Endodermal cell (in vitro differentiated cells): ENCODE measurements at regions not wholly inside any gene's neighbourhood (a gene's known extent, or its start where the extent isn't known, plus 50 kb on each side); places are given as distances from the start of the nearest gene placed in this dataset.
A peak's percentile ranks its signal among the peaks of the same experiment; 100 is the strongest.

Source experiments
- DNase-seq: peaks from one replicate; pipeline ENCODE4 v3.0.0-alpha.2; 2017
- H3K27ac ChIP-seq: 2 replicates; pipeline ENCODE4 v1.5.1; 2013; ENCODE audit warnings: mild to moderate bottlenecking, low read depth, low read length, moderate library complexity
- H3K27me3 ChIP-seq: 2 replicates; pipeline ENCODE4 v1.6.1; 2013; ENCODE audit warnings: mild to moderate bottlenecking, low read length, moderate library complexity; ENCODE audit not compliant: insufficient read depth, control insufficient read depth, poor library complexity, severe bottlenecking
- H3K36me3 ChIP-seq: 2 replicates; pipeline ENCODE4 v1.7.0; 2013; ENCODE audit warnings: mild to moderate bottlenecking, low read length, moderate library complexity; ENCODE audit not compliant: control insufficient read depth, insufficient read depth
- H3K4me1 ChIP-seq: one replicate; pipeline ENCODE4 v1.7.0; 2013; ENCODE audit warnings: low read length; ENCODE audit not compliant: control insufficient read depth, insufficient read depth
- H3K4me3 ChIP-seq: 2 replicates; pipeline ENCODE4 v1.5.1; 2013; ENCODE audit warnings: mild to moderate bottlenecking, low read length, moderate library complexity
- H3K9ac ChIP-seq: 2 replicates; pipeline ENCODE4 v1.6.1; 2013; ENCODE audit warnings: mild to moderate bottlenecking, low read length, moderate library complexity; ENCODE audit not compliant: poor library complexity, severe bottlenecking; ENCODE audit errors: extremely low read depth
- H3K9me3 ChIP-seq: 2 replicates; pipeline ENCODE4 v1.6.1; 2013; ENCODE audit warnings: mild to moderate bottlenecking, low read length, moderate library complexity; ENCODE audit not compliant: control insufficient read depth
- H3K27ac Mint-ChIP-seq: 2 replicates; pipeline ENCODE4 v1.8.0; 2020; ENCODE audit warnings: mixed read lengths
- H3K27me3 Mint-ChIP-seq: 2 replicates; pipeline ENCODE4 v1.8.0; 2021; ENCODE audit warnings: mild to moderate bottlenecking, mixed read lengths; ENCODE audit not compliant: insufficient read depth
- H3K36me3 Mint-ChIP-seq: 2 replicates; pipeline ENCODE4 v1.8.0; 2020; ENCODE audit warnings: low read depth, mixed read lengths
- H3K4me1 Mint-ChIP-seq: 2 replicates; pipeline ENCODE4 v1.8.0; 2020; ENCODE audit warnings: mixed read lengths
- H3K4me3 Mint-ChIP-seq: 2 replicates; pipeline ENCODE4 v1.8.0; 2020; ENCODE audit warnings: mild to moderate bottlenecking, moderate library complexity, mixed read lengths
- H3K9me3 Mint-ChIP-seq: 2 replicates; pipeline ENCODE4 v1.8.0; 2020; ENCODE audit warnings: mild to moderate bottlenecking, mixed read lengths
- CTCF ChIP-seq: fragments of 200-600 bp; sonication (generic); conservative IDR thresholded peaks from 2 replicates; pipeline ENCODE4 v1.5.0; 2021; ENCODE audit warnings: antibody characterized with exemption, mild to moderate bottlenecking
- WGBS, 2 experiments: methylation state at CpG; one replicate each; pipeline versions ENCODE4 v1.1.5 to v1.1.7; 2013; ENCODE audit warnings: missing lambda C conversion rate in 2 of 2, mixed read lengths in 1 of 2; ENCODE audit not compliant: insufficient coverage in 1 of 2, insufficient read length in 1 of 2; 5-methylcytosine and 5-hydroxymethylcytosine counted together

GRCh38 chr1:101323535-101323934, 86.7 kb downstream of the S1PR1 start:
- H3K27me3 Mint-ChIP-seq = peaks cover 4% of the 10 kb centered on the region
- 95% methylated on average over 1 of the region's 1 CpG; no CpG with 5 or more reads in 1 of the 2 experiments for WGBS, 2 experiments
- no peaks in the 10 kb centered on the region for H3K27me3 ChIP-seq
- H3K9me3 ChIP-seq = no peaks in the 10 kb centered on the region
- H3K4me1 ChIP-seq = no peaks in the 10 kb centered on the region
- no peak overlapping the region for H3K4me3 ChIP-seq
- H3K27ac ChIP-seq = no peak overlapping the region
- H3K27ac Mint-ChIP-seq = no peak overlapping the region
- H3K36me3 ChIP-seq = no peaks in the 10 kb centered on the region
- H3K36me3 Mint-ChIP-seq = no peaks in the 10 kb centered on the region
- H3K4me3 Mint-ChIP-seq = no peak overlapping the region
- no peak for TF ChIP-seq CTCF
- no peak overlapping the region for H3K9ac ChIP-seq
- H3K4me1 Mint-ChIP-seq = no peaks in the 10 kb centered on the region
- H3K9me3 Mint-ChIP-seq = no peaks in the 10 kb centered on the region
- DNase-seq = no peak

GRCh38 chr1:101325144-101325543, 88.3 kb downstream of the S1PR1 start:
- H3K36me3 ChIP-seq = no peaks in the 10 kb centered on the region
- no peak for TF ChIP-seq CTCF
- 100% methylated on average over 1 of the region's 1 CpG; no CpG with 5 or more reads in 1 of the 2 experiments for WGBS, 2 experiments
- no peak overlapping the region for H3K4me3 Mint-ChIP-seq
- H3K4me1 ChIP-seq = no peaks in the 10 kb centered on the region
- no peaks in the 10 kb centered on the region for H3K27me3 ChIP-seq
- H3K27ac Mint-ChIP-seq = no peak overlapping the region
- DNase-seq = no peak
- no peaks in the 10 kb centered on the region for H3K9me3 ChIP-seq
- H3K27ac ChIP-seq = peak overlapping the region; percentile 5
- H3K4me1 Mint-ChIP-seq = no peaks in the 10 kb centered on the region
- H3K27me3 Mint-ChIP-seq = peaks cover 4% of the 10 kb centered on the region
- H3K9me3 Mint-ChIP-seq = no peaks in the 10 kb centered on the region
- H3K4me3 ChIP-seq = no peak overlapping the region
- H3K9ac ChIP-seq = no peak overlapping the region
- H3K36me3 Mint-ChIP-seq = no peaks in the 10 kb centered on the region

GRCh38 chr1:101330427-101331130, 93.8 kb downstream of the S1PR1 start:
- no peaks in the 10 kb centered on the region for H3K36me3 ChIP-seq
- no peak for DNase-seq
- no peak overlapping the region for H3K27ac ChIP-seq
- no peaks in the 10 kb centered on the region for H3K4me1 ChIP-seq
- H3K9me3 Mint-ChIP-seq = no peaks in the 10 kb centered on the region
- no peak for TF ChIP-seq CTCF
- H3K9ac ChIP-seq = no peak overlapping the region
- H3K9me3 ChIP-seq = no peaks in the 10 kb centered on the region
- no peaks in the 10 kb centered on the region for H3K27me3 ChIP-seq
- no peaks in the 10 kb centered on the region for H3K4me1 Mint-ChIP-seq
- H3K36me3 Mint-ChIP-seq = no peaks in the 10 kb centered on the region
- no peak overlapping the region for H3K4me3 Mint-ChIP-seq
- H3K27me3 Mint-ChIP-seq = peaks cover 5% of the 10 kb centered on the region
- H3K27ac Mint-ChIP-seq = no peak overlapping the region
- H3K4me3 ChIP-seq = no peak overlapping the region
- 86 to 87% methylated on average over 4 to 6 of the region's 6 CpGs for WGBS, 2 experiments
